Activated CD4-positive, alpha-beta T cell treated with anti-CD3 and anti-CD28 coated beads, Interleukin-10, Interleukin-2, amounts not matched to agents 100 ng/mL and 50 ng/mL, durations not matched to agents 16 hours and 8 hours (primary cell): ENCODE measurements at regions not wholly inside any gene's neighbourhood (a gene's known extent, or its start where the extent isn't known, plus 50 kb on each side); places are given as distances from the start of the nearest gene placed in this dataset.
"Not testable (repeated sequence)": the region's sequence is repeated elsewhere in the genome, so short reads cannot be mapped to it uniquely, and the experiment has no call there.

Source experiments
- DNase-seq: peaks from one replicate; pipeline ENCODE4 v3.0.0-alpha.2; 2020

GRCh38 chr7:97928844-97929243, 56.6 kb upstream of the ASNS start:
- not testable (repeated sequence) for DNase-seq

GRCh38 chr7:97927790-97928748, 55.9 kb upstream of the ASNS start:
- DNase-seq = peak; percentile 60
